ENCODE measurements at regions not wholly inside any gene's neighbourhood (a gene's known extent, or its start where the extent isn't known, plus 50 kb on each side); places are given as distances from the start of the nearest gene placed in this dataset.

- no peak for DNase-seq
- Mint-ChIP-seq H3K27ac (no peak overlapping the region), H3K27me3 (ENCODE audit: low read depth in 3 of 3) (peaks cover 0 to 10% (median 5%) of the 10 kb centered on the region in 3 donors)
These were observed 319.0 kb upstream of the PKDCC start for GRCh38 chr2:41728788-41729338.

GRCh38 chr2:41729800-41730364 lies 317.9 kb upstream of the PKDCC start:
- Mint-ChIP-seq H3K9me3 (no peaks in the 10 kb centered on the region), H3K27ac (no peak overlapping the region), H3K4me1 (no peaks in the 10 kb centered on the region), H3K27me3 (ENCODE audit: low read depth in 3 of 3) (peaks cover 0 to 10% (median 6%) of the 10 kb centered on the region in 3 donors), H3K36me3 (no peaks in the 10 kb centered on the region), H3K4me3 (no peak overlapping the region)
- no peak for DNase-seq

More at GRCh38 chr2:41728788-41729338, 319.0 kb upstream of the PKDCC start:
- no peaks in the 10 kb centered on the region for H3K9me3 Mint-ChIP-seq
- no peak overlapping the region for H3K4me3 Mint-ChIP-seq
- no peaks in the 10 kb centered on the region for H3K4me1 Mint-ChIP-seq
- H3K36me3 Mint-ChIP-seq: no peaks in the 10 kb centered on the region

- Mint-ChIP-seq H3K27me3 (ENCODE audit: low read depth in 3 of 3) (peaks cover 0 to 20% (median 7%) of the 10 kb centered on the region in 3 donors), H3K4me3 (no peak overlapping the region), H3K4me1 (no peaks in the 10 kb centered on the region), H3K36me3 (no peaks in the 10 kb centered on the region), H3K9me3 (peaks cover 0 to 2% (median 0%) of the 10 kb centered on the region in 6 donors), H3K27ac (no peak overlapping the region)
- DNase-seq: no peak
These were observed 312.8 kb upstream of the PKDCC start for GRCh38 chr2:41735006-41735405.

GRCh38 chr2:41735476-41735875 lies 312.3 kb upstream of the PKDCC start:
- Mint-ChIP-seq H3K4me1 (no peaks in the 10 kb centered on the region), H3K9me3 (peaks cover 0 to 2% (median 0%) of the 10 kb centered on the region in 6 donors), H3K4me3 (no peak overlapping the region), H3K27me3 (ENCODE audit: low read depth in 3 of 3) (peaks cover 0 to 20% (median 5%) of the 10 kb centered on the region in 3 donors), H3K27ac (no peak overlapping the region), H3K36me3 (no peaks in the 10 kb centered on the region)
- no peak for DNase-seq

- no peaks in the 10 kb centered on the region for H3K36me3 Mint-ChIP-seq
- peaks cover 0 to 19% (median 5%) of the 10 kb centered on the region in 3 donors for H3K27me3 Mint-ChIP-seq (ENCODE audit: low read depth in 3 of 3)
- no peak for DNase-seq
- peaks cover 0 to 2% (median 0%) of the 10 kb centered on the region in 6 donors for H3K9me3 Mint-ChIP-seq
- H3K27ac Mint-ChIP-seq: no peak overlapping the region
- no peak overlapping the region for H3K4me3 Mint-ChIP-seq
- no peaks in the 10 kb centered on the region for H3K4me1 Mint-ChIP-seq
These were observed 311.7 kb upstream of the PKDCC start for GRCh38 chr2:41736105-41736567.

- H3K36me3 Mint-ChIP-seq: no peaks in the 10 kb centered on the region
- DNase-seq: no peak
- peaks cover 0 to 17% (median 5%) of the 10 kb centered on the region in 3 donors for H3K27me3 Mint-ChIP-seq (ENCODE audit: low read depth in 3 of 3)
- H3K4me3 Mint-ChIP-seq: no peak overlapping the region
- H3K27ac Mint-ChIP-seq: no peak overlapping the region
- peaks cover 0 to 2% (median 0%) of the 10 kb centered on the region in 6 donors for H3K9me3 Mint-ChIP-seq
- H3K4me1 Mint-ChIP-seq: no peaks in the 10 kb centered on the region
These were observed 311.2 kb upstream of the PKDCC start for GRCh38 chr2:41736586-41736985.

- peaks cover 0 to 13% (median 5%) of the 10 kb centered on the region in 3 donors for H3K27me3 Mint-ChIP-seq (ENCODE audit: low read depth in 3 of 3)
- H3K4me1 Mint-ChIP-seq: no peaks in the 10 kb centered on the region
- H3K4me3 Mint-ChIP-seq: no peak overlapping the region
- H3K9me3 Mint-ChIP-seq: peaks cover 0 to 2% (median 0%) of the 10 kb centered on the region in 6 donors
- no peaks in the 10 kb centered on the region for H3K36me3 Mint-ChIP-seq
- DNase-seq: no peak
- no peak overlapping the region for H3K27ac Mint-ChIP-seq
These were observed 309.9 kb upstream of the PKDCC start for GRCh38 chr2:41737888-41738287.

GRCh38 chr2:41741951-41742595 lies 305.7 kb upstream of the PKDCC start:
- Mint-ChIP-seq H3K27ac (no peak overlapping the region), H3K4me1 (no peaks in the 10 kb centered on the region), H3K4me3 (no peak overlapping the region)

GRCh38 chr2:41743324-41743723 lies 304.5 kb upstream of the PKDCC start:
- no peaks in the 10 kb centered on the region for H3K4me1 Mint-ChIP-seq

More at GRCh38 chr2:41741951-41742595, 305.7 kb upstream of the PKDCC start:
- Mint-ChIP-seq H3K9me3 (peaks cover 0 to 2% (median 0%) of the 10 kb centered on the region in 6 donors), H3K27me3 (ENCODE audit: low read depth in 3 of 3) (peaks cover 0 to 9% (median 6%) of the 10 kb centered on the region in 3 donors), H3K36me3 (no peaks in the 10 kb centered on the region)
- no peak for DNase-seq

GRCh38 chr2:41750829-41751228 lies 297.0 kb upstream of the PKDCC start:
- Mint-ChIP-seq H3K4me3 (no peak overlapping the region), H3K27ac (no peak overlapping the region), H3K9me3 (no peaks in the 10 kb centered on the region), H3K4me1 (no peaks in the 10 kb centered on the region), H3K27me3 (ENCODE audit: low read depth in 3 of 3) (peaks cover 0 to 3% (median 0%) of the 10 kb centered on the region in 3 donors), H3K36me3 (no peaks in the 10 kb centered on the region)
- no peak for DNase-seq

More at GRCh38 chr2:41743324-41743723, 304.5 kb upstream of the PKDCC start:
- Mint-ChIP-seq H3K27me3 (ENCODE audit: low read depth in 3 of 3) (peaks cover 0 to 7% (median 6%) of the 10 kb centered on the region in 3 donors), H3K4me3 (no peak overlapping the region), H3K36me3 (no peaks in the 10 kb centered on the region), H3K9me3 (no peaks in the 10 kb centered on the region), H3K27ac (no peak overlapping the region)
- DNase-seq: no peak

GRCh38 chr2:41759880-41760279 lies 287.9 kb upstream of the PKDCC start:
- Mint-ChIP-seq H3K4me1 (no peaks in the 10 kb centered on the region), H3K27ac (no peak overlapping the region), H3K36me3 (no peaks in the 10 kb centered on the region), H3K27me3 (ENCODE audit: low read depth in 3 of 3) (no peaks in the 10 kb centered on the region), H3K9me3 (peaks cover 0 to 1% (median 0%) of the 10 kb centered on the region in 6 donors), H3K4me3 (no peak overlapping the region)
- DNase-seq: no peak

- DNase-seq: no peak
- no peaks in the 10 kb centered on the region for H3K36me3 Mint-ChIP-seq
- no peak overlapping the region for H3K4me3 Mint-ChIP-seq
- H3K9me3 Mint-ChIP-seq: peaks cover 0 to 1% (median 0%) of the 10 kb centered on the region in 6 donors
- no peak overlapping the region for H3K27ac Mint-ChIP-seq
- H3K4me1 Mint-ChIP-seq: no peaks in the 10 kb centered on the region
- peaks cover 0 to 2% (median 0%) of the 10 kb centered on the region in 3 donors for H3K27me3 Mint-ChIP-seq (ENCODE audit: low read depth in 3 of 3)
These were observed 284.7 kb upstream of the PKDCC start for GRCh38 chr2:41763141-41763540.

- no peaks in the 10 kb centered on the region for H3K36me3 Mint-ChIP-seq
- no peak overlapping the region for H3K4me3 Mint-ChIP-seq
These were observed 283.7 kb upstream of the PKDCC start for GRCh38 chr2:41764131-41764530.

GRCh38 chr2:41764919-41765318 lies 282.9 kb upstream of the PKDCC start:
- no peaks in the 10 kb centered on the region for H3K36me3 Mint-ChIP-seq
- H3K27ac Mint-ChIP-seq: no peak overlapping the region
- no peaks in the 10 kb centered on the region for H3K9me3 Mint-ChIP-seq
- H3K4me3 Mint-ChIP-seq: no peak overlapping the region
- DNase-seq: no peak
- H3K27me3 Mint-ChIP-seq (ENCODE audit: low read depth in 3 of 3): peaks cover 0 to 4% (median 2%) of the 10 kb centered on the region in 3 donors
- no peaks in the 10 kb centered on the region for H3K4me1 Mint-ChIP-seq

More at GRCh38 chr2:41764131-41764530, 283.7 kb upstream of the PKDCC start:
- Mint-ChIP-seq H3K9me3 (peaks cover 0 to 1% (median 0%) of the 10 kb centered on the region in 6 donors), H3K27ac (no peak overlapping the region), H3K4me1 (no peaks in the 10 kb centered on the region), H3K27me3 (ENCODE audit: low read depth in 3 of 3) (peaks cover 0 to 2% (median under 1%) of the 10 kb centered on the region in 3 donors)
- DNase-seq: no peak

Measured in immature natural killer cell (primary cell).